HepG2 (cell line): ENCODE measurements at regions not wholly inside any gene's neighbourhood (a gene's known extent, or its start where the extent isn't known, plus 50 kb on each side); places are given as distances from the start of the nearest gene placed in this dataset.

Experiments used
- HNRNPL ChIP-seq: fragments of 200-400 bp; formaldehyde crosslinking; IDR thresholded peaks from 2 replicates; pipeline ENCODE4 v1.6.1; 2017; ENCODE audit warnings: mild to moderate bottlenecking, low read depth, low read length
- MAFG ChIP-seq: sonication (generic); formaldehyde crosslinking; IDR thresholded peaks from 2 replicates; pipeline ENCODE4 v1.5.1; 2020; ENCODE audit warnings: mild to moderate bottlenecking, missing genetic modification reagents
- SMARCC2 ChIP-seq: fragments of 450-650 bp; IDR thresholded peaks from 2 replicates; pipeline ENCODE4 v1.6.1; 2017; ENCODE audit warnings: antibody characterized with exemption, mild to moderate bottlenecking
- ZNF253 ChIP-seq: sonication (generic); formaldehyde crosslinking; IDR thresholded peaks from 2 replicates; pipeline ENCODE4 v1.8.0; 2022; ENCODE audit warnings: mild to moderate bottlenecking, missing genetic modification reagents, borderline replicate concordance
- ZNF33A ChIP-seq: sonication (generic); formaldehyde crosslinking; IDR thresholded peaks from 2 replicates; pipeline ENCODE4 v1.5.1; 2020; ENCODE audit warnings: missing genetic modification reagents, mild to moderate bottlenecking, moderate library complexity, borderline replicate concordance
- ZNF44 ChIP-seq: sonication (generic); formaldehyde crosslinking; IDR thresholded peaks from 2 replicates; pipeline ENCODE4 v1.5.1; 2020; ENCODE audit warnings: mild to moderate bottlenecking, missing genetic modification reagents
- TF ChIP-seq, protein P1 (sequence below): sonication (generic); formaldehyde crosslinking; IDR thresholded peaks from 2 replicates; pipeline ENCODE4 v1.5.0; 2020; ENCODE audit warnings: mild to moderate bottlenecking, low read depth, missing genetic modification reagents, borderline replicate concordance

- no peak for TF ChIP-seq HNRNPL
- no peak for TF ChIP-seq ZNF253
- no peak for TF ChIP-seq SMARCC2
- TF ChIP-seq MAFG (CRISPR knock-in tag): no peak
- TF ChIP-seq ZNF44: no peak
- TF ChIP-seq, protein P1, sequence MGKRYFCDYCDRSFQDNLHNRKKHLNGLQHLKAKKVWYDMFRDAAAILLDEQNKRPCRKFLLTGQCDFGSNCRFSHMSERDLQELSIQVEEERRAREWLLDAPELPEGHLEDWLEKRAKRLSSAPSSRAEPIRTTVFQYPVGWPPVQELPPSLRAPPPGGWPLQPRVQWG: no peak
- TF ChIP-seq ZNF33A: no peak
Observed at GRCh38 chr4:111143510-111143909, 520.6 kb upstream of the PITX2 start.
